Stimulated activated naive CD4-positive, alpha-beta T cell (primary cell): ENCODE measurements at regions not wholly inside any gene's neighbourhood (a gene's known extent, or its start where the extent isn't known, plus 50 kb on each side); places are given as distances from the start of the nearest gene placed in this dataset.
"Not testable (repeated sequence)": the region's sequence is repeated elsewhere in the genome, so short reads cannot be mapped to it uniquely, and the experiment has no call there.

Experiments
- DNase-seq, 6 experiments: peaks; one replicate each; lab custom pipeline; 2025; lab: John Stamatoyannopoulos, UW

DNA sequence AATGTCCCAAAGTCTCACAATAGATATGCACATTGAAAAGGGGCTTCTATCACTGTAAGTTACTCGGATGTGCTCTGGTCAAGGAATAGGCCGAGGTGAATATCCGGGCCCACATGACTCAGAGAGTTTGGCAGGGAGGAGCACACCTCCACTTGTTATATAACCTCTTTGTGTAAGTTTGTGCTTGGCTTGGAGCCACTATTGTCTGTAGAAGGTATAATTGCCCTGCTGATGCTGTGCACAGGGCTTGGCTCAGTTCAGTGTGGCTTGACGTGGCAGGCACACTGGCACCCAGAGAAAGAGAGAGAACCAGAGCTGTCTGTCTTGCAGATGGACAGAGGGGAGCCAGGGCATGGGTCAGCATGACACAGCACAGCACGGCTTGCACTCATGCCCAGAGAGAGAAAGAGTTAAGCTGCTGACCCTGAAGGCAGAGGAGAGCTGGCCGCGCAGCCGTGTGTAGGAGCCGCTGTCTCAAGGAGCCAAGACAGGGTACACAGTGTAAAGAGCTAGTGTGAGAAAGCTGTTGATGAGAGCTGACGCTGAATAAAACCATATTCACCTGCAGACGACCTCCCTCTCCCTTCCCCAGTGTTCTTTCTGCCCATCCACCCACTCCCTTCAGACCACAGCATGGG, 482.5 kb downstream of the C6orf118 start:
- DNase-seq, result no peak

DNA sequence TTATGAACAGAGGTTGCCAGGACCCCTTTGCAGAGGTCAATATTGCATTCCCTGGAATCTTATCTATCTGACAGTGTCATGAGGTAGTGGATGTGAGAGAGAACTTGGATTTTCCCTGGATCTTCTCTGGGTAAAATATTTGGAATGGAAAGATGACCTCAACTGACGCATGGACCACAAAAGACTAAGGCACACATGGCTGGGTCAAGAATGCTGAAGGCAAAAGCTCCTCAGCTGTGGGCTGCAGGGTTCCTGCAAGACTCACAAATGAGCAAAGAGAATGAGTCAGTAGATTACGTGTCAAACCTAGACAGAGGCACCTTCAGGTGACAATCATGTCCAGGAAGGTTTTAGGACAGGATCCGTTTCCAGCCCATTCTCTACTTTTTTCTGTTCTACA, 484.0 kb downstream of the C6orf118 start:
- DNase-seq, result no peak

DNA sequence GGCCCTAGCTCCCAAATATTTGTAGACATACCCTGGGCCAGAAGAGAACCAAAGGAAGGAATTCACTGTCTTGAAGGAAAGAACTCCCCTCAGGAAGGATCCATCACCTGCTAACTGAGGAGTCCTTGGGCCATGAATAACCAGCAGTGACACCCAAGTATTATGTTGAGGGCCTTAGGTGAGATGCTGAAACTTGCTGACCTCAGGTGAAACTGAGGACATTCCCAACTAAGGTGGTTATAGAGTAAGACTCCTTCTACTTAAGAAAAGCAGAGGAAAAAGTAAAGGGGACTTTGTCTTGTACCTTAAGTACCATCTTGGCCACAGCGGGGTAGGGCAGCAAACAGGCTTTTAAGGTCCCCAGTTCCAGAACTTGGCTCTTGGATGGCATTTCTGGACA, 491.7 kb downstream of the C6orf118 start:
- DNase-seq, result no peak

DNA sequence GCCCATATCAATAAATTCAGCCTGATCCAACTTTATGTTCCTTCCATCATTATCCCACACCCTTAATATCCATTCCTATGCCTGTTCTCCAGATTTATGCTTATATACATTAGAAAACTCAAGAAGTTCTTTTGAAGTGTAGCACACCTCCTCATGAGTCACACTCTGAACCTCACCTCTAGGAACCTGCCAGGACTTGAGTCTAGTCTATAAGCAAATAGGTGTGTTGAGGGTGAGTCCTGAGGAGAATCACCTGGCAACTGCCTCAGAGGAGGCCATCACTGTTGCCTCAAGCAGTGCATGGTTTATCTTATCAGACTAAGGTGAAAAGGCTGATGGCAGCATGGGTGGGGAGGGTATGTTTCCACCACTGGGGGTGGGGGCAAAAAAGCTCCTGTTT, 496.7 kb downstream of the C6orf118 start:
- DNase-seq, result no peak

DNA sequence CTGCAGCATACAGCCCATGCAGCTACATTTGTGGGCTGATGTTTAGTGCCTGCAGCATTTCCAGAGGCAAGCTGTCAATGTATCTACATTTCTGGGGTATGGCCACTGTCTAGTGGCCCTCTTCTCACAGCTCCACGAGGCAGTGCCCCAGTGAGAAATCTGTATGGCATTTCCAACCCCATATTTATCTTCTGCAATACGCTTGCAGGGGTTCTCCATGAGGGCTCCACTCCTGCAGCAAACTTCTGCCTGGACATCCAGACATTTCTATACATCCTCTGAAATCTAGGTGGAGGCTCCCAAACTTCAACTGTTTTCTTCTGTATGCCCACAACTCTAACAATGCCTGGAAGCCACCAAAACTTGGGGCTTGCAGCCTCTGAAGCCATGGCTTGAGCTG, 502.3 kb downstream of the C6orf118 start:
- DNase-seq, result no peak

DNA sequence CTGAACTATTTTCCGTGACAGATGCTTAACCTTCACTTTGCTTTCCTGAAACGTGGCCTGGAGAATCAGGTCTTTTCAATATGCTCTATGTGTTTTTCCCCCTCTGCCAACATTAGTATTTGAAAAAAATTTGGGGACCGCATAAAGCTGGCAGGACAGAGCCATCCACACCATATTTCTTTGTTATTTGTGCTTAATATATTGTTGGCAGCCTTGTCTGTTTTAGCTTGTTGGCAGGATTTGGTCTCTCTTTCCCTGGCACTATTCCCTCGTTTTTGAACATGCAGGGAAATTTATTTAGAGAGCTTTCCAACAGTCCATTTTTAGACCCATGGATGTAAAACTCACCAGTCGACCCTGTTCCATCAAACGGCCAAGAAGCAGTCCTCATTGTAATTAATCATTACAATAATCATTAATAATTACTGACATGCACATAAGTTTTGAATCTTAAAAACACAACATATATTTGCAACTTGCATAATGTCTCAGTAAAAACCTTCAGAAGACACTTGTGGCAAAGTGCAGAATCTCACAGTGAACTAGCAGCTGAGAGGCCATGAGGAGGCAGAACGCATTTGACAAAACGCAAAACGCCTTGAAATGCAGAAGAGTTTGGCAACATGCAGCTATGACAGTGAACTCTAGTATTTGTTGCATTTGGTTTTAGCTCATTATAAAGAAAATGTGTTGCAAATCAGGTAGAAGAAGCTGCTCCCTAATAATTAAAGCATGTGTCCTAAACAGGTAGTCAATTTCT, 514.2 kb downstream of the C6orf118 start:
- DNase-seq, result no peak

DNA sequence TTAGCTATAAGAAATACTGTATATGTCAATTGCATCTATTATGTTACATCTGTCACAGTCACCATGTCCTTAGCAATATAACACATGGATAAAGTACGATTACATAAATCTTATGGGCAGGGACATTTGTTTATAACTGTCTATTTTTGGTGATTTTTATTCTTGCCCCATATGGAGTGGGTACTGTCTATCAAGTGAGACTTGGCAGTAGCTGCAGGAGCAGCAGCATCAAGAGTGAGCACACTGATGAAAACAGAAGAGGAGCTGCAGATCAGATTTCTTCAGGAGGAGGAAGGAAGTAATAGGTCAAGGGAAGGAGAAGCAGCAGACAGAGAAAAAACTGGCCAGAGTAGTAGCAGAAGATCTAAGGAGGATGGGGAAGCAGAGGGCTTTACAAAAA, 516.7 kb downstream of the C6orf118 start:
- DNase-seq, result no peak

DNA sequence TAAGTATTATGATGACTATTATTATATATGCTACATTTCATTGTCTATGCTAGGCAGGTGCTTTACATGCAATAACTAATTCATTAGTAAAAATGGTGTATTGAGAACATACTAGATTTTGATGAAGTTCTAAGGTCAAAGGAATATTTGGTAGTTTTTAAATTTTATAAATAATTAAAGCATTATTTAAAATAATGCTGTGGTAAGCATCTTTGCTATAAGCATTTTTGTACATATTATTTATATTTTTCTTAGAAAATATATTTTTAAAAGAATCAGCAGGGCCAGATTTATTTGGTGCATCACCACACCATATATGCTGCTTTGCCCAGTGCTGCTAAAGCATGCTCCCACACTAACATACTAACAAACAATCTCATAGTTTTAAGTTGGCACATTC, 517.9 kb downstream of the C6orf118 start:
- DNase-seq, result no peak

DNA sequence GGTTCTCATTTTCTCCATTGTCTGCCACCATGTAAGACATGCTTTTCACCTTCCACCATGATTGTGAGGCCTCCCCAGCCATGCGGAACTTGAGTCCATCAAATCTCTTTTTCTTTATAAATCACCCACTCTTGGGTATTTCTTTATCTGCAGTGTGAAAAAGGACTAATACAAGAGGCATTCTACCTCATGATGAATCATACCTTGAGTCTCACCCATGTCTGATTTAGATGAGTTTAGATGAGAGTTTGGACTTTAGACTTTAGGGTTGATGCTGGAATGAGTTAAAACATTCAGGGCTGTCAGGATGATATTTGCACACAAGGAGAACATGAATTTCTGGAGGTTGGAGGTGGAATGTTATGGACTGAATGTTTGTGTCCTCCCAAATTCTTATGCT, 545.6 kb downstream of the C6orf118 start:
- DNase-seq, result no peak

DNA sequence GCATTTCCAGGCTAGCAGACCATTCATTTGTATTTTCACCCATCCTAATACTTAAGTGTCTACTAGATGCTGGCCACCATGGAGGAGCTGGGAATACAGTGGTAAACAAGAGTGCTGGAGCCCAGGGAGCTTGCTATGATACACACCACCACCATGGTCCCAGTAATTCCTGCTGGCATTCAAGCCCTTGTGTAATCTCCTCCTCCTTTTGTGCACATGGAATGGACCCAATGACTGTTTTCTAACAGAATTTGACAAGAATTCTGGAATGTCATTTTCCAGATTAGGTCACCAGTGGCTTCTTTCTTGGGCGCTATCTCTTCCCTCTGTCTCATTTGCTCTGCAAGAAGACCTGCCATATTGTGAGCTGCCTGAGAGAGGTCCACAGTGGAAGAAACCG, 552.0 kb downstream of the C6orf118 start:
- no peak for DNase-seq

DNA sequence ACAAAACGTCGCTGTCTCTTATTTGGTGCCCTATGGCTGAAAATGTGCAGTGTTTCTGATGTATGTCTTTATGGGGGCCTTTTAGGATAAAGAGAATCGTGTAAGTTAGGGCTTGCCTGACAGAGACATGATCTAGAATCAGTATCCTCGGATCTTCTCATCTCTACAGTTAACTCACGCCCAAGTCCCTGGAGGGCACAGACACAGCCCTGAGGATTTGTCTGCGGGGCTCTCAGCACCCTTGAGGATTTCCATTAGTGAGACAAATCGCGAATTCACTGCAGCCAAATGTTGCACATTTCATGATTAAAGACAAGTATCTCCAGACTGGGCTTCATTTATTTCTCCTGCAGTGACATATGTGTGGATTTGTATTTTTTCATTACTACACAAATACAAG, 552.7 kb downstream of the C6orf118 start:
- DNase-seq, result no peak

DNA sequence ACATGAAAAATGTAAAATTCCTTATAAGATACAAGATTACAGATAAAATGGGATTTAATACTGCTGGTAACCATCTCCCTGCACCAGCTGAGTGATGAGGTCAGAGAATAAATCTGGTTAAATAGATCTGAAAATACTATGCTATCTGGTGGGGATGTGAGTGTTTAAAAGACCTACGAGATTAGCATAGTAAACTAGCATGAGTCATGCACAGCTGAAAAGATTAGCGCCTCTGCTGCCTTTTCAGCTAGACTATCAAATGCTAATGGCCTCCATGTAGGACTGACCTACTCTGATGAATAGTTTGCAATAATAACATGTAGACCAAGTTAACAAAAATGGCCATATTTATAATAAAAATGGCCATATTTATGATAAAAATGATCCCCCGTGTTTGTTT, 553.3 kb downstream of the C6orf118 start:
- DNase-seq, result no peak

DNA sequence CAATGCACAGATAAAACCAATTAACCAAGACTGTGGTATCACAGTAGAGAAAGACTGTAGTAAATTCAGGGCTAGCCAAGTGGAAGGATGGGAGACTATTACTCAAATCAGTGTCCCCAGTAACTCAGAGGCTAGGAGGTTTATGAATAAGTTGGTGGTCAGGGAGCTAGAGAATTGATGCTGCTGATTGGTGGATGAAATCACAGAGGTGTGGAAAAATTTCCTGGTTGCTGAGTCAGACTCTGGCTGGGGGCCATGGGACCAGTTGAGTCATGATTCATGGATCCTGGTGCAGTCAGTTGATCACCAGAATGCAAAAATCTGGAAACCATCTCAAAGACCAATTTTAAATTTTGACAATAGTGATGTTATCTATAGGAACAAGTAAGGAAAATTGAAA, 555.9 kb downstream of the C6orf118 start:
- DNase-seq, result no peak

DNA sequence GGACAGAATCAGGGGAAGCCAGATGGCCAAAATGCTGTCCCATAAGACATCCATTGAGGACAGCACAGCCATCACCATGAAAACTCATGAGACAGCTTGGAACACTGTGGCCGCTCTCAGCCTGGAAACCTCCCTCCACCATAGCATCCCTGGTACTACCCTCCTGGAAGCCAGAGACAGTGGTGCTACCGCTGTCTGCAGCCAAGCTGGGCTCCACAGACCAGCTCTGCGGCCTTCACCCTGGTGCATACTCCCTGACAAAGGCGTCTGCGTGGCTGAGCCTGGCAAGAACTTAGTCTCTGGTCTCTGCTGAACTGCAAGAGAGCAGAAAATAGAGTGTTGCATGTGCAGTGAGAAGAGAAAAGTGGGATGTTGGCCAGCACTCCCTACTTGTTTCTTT, 558.0 kb downstream of the C6orf118 start:
- DNase-seq, result no peak

DNA sequence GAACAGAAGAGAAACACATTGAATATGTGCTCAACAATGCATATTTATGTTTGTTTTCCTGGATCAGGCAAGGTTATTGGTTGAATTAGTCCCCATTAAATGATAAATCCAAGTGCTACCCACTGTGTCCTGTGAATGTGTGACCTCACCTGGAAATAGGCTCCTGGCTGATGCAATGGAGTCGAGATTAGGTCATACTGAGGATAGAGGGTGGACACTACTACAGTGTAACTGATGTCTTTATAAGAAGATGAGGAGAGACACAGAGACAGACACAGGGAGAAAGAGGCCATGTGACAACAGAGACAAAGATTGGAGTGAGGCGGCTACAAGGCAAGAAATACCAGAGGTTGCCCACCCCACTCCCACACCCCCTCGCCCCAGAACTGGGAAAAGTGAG, 559.3 kb downstream of the C6orf118 start:
- no peak for DNase-seq

DNA sequence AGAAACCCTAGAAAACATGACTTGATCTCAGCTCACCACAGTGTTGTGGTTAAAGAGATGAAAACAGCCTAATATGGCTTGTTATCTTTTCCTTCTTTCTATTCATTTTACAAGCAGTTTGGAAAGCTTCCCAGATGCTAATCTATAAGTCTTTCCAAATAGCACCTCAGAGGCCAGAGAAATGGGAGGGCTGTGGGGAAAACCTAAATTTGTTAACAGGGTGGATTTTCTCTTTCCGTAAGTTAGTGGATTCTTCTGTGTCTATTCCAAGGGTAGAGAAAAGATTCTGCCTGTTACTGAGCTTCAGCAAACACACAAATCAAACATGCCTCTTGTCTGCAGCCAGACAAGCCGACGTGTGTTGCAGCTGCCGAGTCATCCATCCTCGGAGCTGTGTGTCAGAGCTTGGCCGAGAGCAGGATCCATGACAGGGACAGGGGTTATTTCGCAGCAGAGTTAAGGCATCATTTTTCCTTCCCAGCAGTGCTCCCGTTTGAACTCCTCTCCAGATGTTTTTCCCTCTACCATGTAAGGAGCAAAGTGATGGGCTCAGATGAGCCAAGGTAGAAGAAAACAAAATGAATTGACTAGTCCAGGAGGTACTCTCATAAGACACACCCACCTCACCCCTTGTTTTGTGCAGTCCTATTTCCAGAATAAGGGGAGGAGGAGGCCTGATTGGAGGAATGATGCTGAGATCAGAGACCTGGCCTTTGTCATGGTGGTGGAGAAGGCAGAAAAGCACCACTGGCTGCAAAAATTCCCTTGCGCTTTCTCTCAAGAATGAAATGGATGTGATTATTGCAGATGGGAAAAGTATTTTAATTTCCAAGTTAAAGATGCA, 560.0 kb downstream of the C6orf118 start:
- no peak for DNase-seq

DNA sequence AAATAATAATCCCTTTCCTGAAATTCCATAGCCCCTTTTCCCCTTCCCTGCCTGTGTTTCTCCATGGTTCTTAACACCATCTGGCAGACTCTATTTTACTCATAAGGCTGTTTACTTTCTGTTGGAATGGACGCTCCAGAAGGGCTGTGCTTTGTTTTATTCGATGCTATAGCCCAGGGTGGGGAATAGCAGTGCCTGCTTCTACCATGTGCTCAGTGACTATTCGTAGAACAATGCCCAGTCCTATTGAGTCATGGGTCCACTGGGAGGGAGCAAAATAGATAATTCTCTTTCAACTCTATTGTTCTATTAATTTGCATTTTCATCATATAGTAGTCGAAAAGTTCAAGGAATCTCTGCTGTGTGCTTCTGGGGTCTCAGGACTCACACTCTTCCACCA, 565.1 kb downstream of the C6orf118 start:
- DNase-seq, result no peak

DNA sequence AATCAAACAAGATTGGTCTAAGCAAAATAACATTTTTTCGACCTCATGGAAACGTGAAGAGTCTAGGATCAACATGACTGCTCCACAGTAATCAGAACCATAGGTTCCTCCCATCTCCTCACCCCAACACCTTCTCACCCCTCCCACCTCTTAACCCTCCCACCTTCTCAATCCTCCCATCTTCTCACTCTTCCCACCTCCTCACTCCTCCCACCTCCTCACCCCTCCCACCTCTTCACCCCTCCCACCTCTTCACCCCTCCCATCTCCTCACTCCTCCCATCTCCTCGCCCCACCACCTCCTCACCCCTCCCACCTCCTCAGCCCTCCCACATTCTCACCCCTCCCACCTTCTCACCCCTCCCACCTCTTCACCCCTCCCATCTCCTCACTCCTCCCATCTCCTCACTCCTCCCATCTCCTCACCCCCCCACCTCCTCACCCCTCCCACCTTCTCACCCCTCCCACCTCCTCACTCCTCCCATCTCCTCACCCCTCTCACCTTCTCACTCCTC, 567.4 kb downstream of the C6orf118 start:
- no peak for DNase-seq

DNA sequence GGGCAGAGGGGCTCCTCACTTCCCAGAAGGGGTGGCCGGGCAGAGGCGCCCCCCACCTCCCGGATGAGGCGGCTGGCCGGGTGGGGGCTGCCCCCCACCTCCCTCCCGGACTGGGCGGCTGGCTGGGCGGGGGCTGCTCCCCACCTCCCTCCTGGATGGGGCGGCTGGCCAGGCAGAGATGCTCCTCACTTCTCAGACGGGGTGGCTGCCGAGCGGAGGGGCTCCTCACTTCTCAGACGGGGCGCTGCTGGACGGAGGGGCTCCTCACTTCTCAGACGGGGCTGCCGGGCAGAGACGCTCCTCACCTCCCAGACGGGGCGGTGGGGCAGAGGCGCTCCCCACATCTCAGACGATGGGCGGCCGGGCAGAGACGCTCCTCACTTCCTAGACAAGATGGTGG, 573.3 kb downstream of the C6orf118 start:
- not testable (repeated sequence) for DNase-seq

DNA sequence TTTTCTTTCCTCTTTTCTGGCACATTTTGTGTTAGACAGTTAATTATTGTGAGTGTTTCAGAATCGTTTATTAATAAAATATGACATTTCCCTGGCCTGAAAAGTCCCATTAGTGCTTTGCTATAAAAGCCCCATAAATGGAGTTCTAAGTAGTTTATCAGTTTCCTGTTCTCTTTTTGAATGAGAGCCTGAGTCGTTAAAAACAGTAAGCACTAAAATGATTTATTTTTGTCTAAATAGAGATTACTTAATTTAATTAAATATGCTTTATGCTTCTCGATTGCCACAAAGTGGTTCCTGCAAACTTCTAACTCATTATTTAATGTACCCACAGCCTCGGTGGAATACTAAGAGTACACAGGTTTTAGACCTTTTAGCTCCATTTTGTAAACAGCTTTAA, 577.9 kb downstream of the C6orf118 start:
- no peak for DNase-seq

DNA sequence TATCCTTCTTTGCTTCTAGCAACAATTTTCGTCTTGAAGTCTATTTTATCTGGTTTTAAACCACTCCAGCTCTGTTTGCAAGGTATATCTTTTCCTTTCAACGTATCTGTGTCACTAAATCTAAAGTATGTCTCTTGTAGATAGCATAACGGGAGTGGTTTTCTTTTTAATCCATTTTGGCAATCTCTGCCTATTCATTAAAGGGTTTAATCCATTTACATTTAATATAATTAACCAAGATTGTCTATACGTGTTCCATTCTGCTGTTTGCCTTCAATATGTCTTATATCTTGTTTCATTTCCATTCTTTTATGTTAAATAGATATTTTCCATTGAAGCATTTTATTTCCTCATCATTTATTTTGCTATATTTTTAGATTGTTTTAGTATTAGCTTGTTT, 587.9 kb downstream of the C6orf118 start:
- DNase-seq, result no peak

DNA sequence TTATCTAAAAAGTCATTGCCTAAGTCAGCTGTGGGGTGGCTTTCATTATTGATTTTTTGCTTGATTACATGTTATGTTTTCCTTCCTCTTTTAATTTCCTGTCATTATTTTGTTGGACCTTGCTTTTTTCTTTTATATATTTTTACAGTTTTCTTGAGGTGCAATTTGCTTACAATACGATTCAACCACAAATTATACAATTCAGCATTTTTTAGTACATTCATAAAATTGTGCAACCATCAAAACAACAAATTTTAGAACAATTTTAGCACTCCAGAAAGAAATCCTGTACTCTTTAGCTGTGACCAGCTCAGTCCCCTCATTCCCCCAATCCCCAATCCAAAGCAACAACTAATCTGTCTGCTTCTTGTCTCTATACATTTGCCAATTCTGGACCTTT, 608.9 kb downstream of the C6orf118 start:
- DNase-seq, result no peak

DNA sequence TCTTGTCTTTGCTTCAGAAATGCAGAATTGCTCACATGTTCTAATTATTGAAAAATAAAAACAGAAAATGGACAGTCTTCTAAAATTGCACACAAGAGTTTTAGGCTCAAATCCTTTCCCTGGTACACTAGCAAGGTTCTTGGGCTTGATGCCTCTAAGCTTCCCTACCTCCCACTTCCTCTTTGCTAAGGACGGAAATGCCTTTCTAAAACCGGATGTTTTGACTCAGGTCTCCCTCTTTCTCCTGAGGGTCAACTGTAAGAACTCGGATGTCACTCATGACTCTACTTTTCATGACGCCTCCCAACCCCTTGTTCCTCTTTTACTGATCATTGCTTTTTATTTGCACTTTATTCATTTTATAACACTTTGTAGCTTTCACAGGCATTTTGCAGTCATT, 613.5 kb downstream of the C6orf118 start:
- DNase-seq, result no peak
